ENCODE measurements at regions not wholly inside any gene's neighbourhood (a gene's known extent, or its start where the extent isn't known, plus 50 kb on each side); places are given as distances from the start of the nearest gene placed in this dataset.

- DNase-seq, result no peak
These were observed 125.3 kb downstream of the TSHZ3 start for GRCh38 chr19:31223740-31224534.

DNA sequence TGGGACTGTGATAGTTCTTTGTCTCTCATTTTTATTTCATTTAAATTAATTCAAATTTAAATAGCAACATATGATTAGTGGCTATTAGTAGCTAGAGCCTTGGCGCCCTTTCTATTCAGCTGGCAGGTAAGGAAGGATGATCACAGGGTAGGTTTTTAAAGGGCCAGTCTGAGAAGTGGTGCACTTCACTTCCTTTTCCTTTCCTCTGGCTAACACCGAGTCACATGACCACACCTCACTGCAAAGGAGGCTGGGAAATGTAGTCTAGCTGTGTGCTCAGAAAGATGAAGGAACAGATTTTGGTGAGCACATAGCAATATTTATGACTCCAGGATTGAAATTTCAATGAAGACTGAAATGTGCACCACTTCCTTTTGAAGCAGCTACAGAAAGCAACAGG is 128.7 kb downstream of the TSHZ3 start:
- no peak for DNase-seq

GRCh38 chr19:31214997-31215396 is 134.2 kb downstream of the TSHZ3 start:
- DNase-seq, result no peak

- DNase-seq, result peak; percentile 55 to 70 (median 60)
These were observed 135.2 kb downstream of the TSHZ3 start for GRCh38 chr19:31214086-31214485.

DNA sequence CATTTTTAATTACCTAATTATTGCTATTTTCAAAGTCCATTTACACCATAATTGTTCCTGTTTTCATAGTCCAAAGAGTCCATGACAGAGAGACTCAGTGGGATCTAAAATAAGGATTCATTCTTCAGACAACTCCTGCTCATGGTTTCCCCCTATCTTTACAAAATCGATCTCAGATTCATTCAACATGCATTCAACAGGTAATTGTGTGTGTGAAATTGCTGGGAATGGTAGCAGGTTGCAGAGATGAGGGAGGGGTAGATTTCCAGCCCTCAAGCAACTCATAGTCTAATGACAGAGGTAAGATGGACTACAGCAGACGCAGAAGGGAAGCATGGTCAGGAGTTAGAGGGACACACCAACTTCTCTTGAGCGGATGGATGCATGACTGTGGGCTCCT is 138.1 kb downstream of the TSHZ3 start:
- DNase-seq, result no peak

DNA sequence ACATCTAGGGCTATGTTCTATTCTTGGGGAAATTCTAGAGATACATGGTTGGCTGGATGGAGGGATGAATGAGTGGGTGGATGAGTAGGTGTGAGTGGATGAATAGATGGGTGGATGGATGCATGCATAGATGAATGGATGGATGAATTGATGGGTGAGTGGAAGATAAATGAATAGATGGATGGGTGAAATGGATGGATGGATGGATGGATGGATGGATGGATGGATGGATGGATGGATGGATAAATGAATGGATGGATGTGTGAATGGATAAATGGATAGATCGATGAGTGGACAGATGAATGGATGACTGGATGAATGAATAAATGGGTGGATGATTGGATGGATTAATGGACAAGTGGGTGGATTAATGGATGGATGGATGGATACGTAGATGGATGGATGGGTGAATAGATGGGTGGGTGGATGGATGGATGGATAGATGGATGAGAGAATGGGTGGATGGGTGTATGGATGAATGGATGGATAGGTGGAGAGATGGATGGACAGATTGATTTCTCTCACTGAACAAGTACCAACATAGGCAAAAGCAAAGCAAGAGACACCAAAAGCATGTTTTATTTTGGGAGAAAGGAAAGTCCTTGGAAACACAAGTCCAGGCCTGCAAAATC is 143.2 kb downstream of the TSHZ3 start:
- DNase-seq, result no peak

GRCh38 chr19:31204115-31204514 is 145.1 kb downstream of the TSHZ3 start:
- DNase-seq, result no peak

DNA sequence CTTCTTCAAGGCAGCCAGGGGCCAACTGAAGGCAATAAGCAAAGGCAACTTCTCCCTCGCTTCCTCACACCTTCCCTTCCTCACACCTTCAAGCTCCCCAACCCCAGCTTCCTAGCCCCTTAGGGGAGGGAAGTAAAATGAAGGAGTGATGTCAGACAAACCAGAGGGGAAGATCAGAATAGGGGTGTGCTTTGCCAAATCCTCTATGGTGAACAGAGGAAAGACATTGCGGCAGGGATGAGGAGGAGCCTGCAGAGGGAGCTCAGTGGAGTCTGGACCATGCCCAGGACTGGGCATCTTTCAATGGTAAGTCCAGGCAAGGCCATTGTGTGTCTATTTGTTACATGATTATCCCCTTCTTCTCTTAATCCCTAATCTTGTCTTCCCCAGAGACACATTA is 164.0 kb downstream of the TSHZ3 start:
- DNase-seq, result no peak

- no peak for DNase-seq
These were observed 167.7 kb downstream of the TSHZ3 start for GRCh38 chr19:31181535-31181934.

DNA sequence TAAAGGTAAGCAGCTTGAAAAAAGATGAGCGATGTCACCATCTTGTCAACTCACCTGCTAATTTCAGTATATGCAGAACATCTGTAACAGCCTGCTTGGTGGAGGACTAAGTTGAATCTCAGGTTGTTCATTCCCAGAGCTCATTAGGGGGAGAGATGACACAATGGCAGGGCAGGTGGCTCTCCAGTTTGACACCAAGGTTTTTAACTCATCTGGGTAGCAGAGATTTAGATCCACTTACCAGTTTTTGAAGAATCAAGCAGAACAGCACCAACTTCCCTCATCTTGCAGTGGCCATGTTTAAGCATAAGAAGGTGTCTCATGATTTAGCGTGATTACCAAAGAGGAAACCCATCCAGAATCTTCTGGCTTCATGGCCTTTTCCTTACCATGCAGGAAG is 168.3 kb downstream of the TSHZ3 start:
- no peak for DNase-seq

DNA sequence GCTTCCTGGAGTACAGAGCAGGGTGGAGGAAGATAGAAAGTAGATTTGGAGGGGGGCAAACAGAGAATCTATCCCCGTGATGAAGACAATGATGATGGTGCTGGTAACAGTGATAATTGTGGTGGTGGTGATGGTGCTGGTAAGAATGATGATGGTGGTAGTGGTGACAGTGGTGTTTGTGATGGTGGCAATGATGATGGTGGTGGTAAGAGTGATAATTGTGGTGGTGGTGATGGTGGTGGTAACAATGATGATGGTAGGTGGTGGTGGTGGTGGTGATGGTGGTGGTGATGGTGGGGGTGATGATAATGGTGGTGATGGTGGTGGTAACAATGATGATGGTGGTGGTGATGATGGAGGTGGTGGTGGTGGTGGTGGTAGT is 169.8 kb downstream of the TSHZ3 start:
- DNase-seq, result no peak

GRCh38 chr19:31178833-31179470 is 170.3 kb downstream of the TSHZ3 start:
- DNase-seq, result no peak

GRCh38 chr19:31177246-31177645 is 172.0 kb downstream of the TSHZ3 start:
- no peak for DNase-seq

- DNase-seq, result no peak
These were observed 173.5 kb downstream of the TSHZ3 start for GRCh38 chr19:31175564-31176348.

DNA sequence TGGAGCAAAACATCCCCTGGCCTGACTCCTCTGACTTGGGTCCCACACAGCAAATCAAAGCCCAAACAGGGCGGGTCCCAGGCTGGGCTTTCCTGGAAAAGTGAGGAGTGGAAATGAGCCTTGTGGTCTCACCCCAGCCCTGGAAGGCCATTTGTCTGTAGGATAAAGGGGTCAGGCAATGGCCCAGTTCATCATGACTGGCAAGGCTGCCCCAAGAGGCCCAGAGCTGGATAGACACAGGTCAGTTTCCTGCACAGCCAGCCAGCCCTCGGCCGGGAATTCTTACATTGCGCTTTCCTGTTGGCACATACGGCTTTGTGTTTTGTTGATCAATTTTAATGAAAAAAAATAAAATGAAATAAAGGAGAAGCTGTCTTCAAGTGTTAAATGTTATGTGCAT is 174.3 kb downstream of the TSHZ3 start:
- no peak for DNase-seq

DNA sequence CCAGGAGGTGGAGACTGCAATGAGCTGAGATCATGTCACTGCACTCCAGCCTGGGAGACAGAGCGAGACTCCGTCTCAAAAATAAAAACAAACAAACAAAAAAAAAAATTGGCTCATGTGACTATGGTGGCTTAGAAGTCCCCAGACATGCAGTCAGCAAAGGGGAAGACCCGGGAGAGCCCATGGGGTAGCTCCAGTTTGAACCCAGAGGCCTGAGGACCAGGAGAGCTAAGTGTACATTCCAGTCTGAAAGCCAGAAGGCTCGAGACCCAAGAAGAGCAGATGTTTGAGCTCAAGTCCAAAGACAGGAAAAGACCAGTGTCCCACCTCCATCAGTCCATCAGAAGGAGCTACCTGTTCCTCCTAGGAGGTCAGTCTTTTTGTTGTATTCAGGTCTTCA is 175.2 kb downstream of the TSHZ3 start:
- no peak for DNase-seq

DNA sequence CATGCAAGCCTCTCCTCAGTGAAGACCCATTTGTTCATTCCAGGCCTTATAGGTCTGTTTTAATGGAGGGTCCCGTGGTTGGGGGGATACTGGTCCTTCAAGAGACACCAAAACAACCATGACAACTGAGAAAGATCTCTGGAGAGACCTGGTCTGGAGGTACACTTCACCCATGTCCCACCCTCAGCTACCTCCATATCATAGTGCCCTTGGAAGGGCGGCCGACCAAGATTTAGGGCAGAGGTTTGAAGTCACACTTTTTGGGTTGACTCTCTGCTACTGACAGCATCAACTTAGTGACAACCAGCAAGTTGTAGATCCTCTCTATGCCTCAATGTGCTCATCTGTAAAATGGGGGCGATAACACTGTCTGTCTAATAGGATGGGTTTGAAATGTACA is 177.3 kb downstream of the TSHZ3 start:
- DNase-seq, result no peak

GRCh38 chr19:31170046-31170445 is 179.2 kb downstream of the TSHZ3 start:
- no peak for DNase-seq

- no peak for DNase-seq
These were observed 181.1 kb downstream of the TSHZ3 start for GRCh38 chr19:31168106-31168625.

GRCh38 chr19:31167690-31168089 is 181.5 kb downstream of the TSHZ3 start:
- DNase-seq, result no peak

- no peak for DNase-seq
These were observed 183.0 kb downstream of the TSHZ3 start for GRCh38 chr19:31166206-31166605.

- no peak for DNase-seq
These were observed 184.4 kb downstream of the TSHZ3 start for GRCh38 chr19:31164791-31165251.

DNA sequence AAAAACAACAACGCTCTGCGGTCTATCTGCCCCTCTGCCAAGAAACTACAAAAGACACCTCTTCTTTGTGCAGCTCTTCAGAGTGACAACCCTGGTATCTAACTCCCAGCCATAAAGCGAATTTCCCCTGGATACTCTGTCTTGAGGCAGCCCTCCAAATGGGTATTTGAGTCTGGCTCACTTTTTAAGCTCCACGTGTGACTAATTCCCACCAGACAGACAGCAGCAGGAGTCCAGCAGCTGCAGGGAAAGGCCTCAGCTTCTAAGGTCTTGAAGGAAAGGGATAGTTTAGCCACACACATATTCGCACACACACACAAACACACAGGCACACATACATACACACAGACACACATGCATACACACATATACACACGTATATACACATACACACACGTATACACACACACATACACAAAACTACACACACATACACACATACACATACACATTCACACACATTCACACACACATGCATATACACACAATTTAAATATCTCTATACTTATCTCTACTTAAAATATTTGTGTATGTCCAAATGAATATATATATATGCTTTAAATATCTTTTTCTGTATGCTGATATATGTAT is 188.8 kb downstream of the TSHZ3 start:
- DNase-seq, result no peak

Data from activated CD4-positive, CD25-positive, alpha-beta regulatory T cell (primary cell).